Aorta (tissue), 5 donors: ENCODE measurements at regions not wholly inside any gene's neighbourhood (a gene's known extent, or its start where the extent isn't known, plus 50 kb on each side); places are given as distances from the start of the nearest gene placed in this dataset.
"Not testable (repeated sequence)": the region's sequence is repeated elsewhere in the genome, so short reads cannot be mapped to it uniquely, and the experiment has no call there.

Experiments used
- ATAC-seq: fragments of 200-7000 bp; cut with Tn5 transposase; one replicate; pipeline ENCODE4 v1.9.1; 2022; ENCODE audit warnings: moderate library complexity; ENCODE audit not compliant: low FRiP score
- DNase-seq, 2 donors: peaks; one replicate each; pipeline ENCODE4 v3.0.0-alpha.2; 2020
- H3K27ac ChIP-seq, 2 donors: one replicate each; pipeline ENCODE4 v1.5.1; 2013; ENCODE audit warnings: low read length in 2 of 2, mild to moderate bottlenecking in 2 of 2, moderate library complexity in 2 of 2, control low read depth in 1 of 2, inconsistent platforms in 1 of 2, low read depth in 1 of 2
- H3K27me3 ChIP-seq, 2 donors: one replicate each; pipeline ENCODE4 v1.6.1; 2013; ENCODE audit warnings: control low read depth in 1 of 2, low read length in 1 of 2, mild to moderate bottlenecking in 1 of 2, moderate library complexity in 1 of 2; ENCODE audit not compliant: insufficient read depth in 2 of 2, control insufficient read depth in 1 of 2
- H3K36me3 ChIP-seq, 2 donors: one replicate each; pipeline ENCODE4 v1.6.1; 2013; ENCODE audit warnings: control low read depth in 1 of 2, low read length in 1 of 2, mild to moderate bottlenecking in 1 of 2; ENCODE audit not compliant: insufficient read depth in 2 of 2, control insufficient read depth in 1 of 2
- H3K4me1 ChIP-seq, 2 donors: one replicate each; pipeline ENCODE4 v1.6.1; 2013; ENCODE audit warnings: low read length in 2 of 2, control low read depth in 1 of 2, mild to moderate bottlenecking in 1 of 2, moderate library complexity in 1 of 2; ENCODE audit not compliant: insufficient read depth in 2 of 2, control insufficient read depth in 1 of 2
- H3K4me3 ChIP-seq, 2 donors: one replicate each; pipeline ENCODE4 v1.5.1; 2013; ENCODE audit warnings: low read length in 2 of 2, control low read depth in 1 of 2, mild to moderate bottlenecking in 1 of 2
- H3K9me3 ChIP-seq: one replicate; pipeline ENCODE4 v1.6.1; 2013; ENCODE audit warnings: mild to moderate bottlenecking, low read length; ENCODE audit not compliant: control insufficient read depth
- WGBS, 2 donors: extraction: QIAGEN DNeasy Blood & Tissue Kit; methylation state at CpG; one replicate each; pipeline ENCODE4 v1.1.7; 2013; 5-methylcytosine and 5-hydroxymethylcytosine counted together
- intact Hi-C, 2 donors: fragments of 100-400 bp; cut with DNase I; formaldehyde crosslinking; loops; one replicate each; pipeline versions ENCODE4 v1.14.2 to v1.15.0; 2022
- donor health status: healthy with polysubstance abuse.
- donor health status: Bipolar disorder and iron deficiency.
- donor health status: DM: no; HTN: no; CAD: no.
- donor health status: DM: no; HTN: no; CAD: no.
- donor health status: DM: yes; HTN: yes; CAD: no.

DNA sequence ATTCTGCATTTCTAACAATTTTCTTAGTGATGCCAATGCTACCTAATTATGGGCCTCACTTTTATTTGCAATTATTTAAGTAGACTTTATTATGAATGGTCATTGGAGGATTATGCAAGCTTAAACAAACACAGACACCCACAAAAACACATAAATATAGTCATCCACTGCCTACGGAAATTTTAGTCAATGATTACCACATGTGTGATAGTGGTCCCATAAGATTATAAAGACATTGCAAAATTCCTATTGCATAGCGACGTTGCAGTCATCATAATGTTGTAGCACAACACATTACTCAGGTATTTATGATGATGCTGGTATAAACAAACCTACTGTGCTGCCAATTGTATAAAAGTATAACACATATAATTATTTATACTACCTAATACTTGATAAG, 247.8 kb upstream of the ALCAM start:
- DNase-seq (no peak), ATAC-seq (no peak)
- Histone ChIP-seq H3K4me1 (no peaks in the 10 kb centered on the region), H3K27ac (no peak overlapping the region), H3K9me3 (no peaks in the 10 kb centered on the region), H3K36me3 (no peaks in the 10 kb centered on the region), H3K4me3 (no peak overlapping the region), H3K27me3 (no peaks in the 10 kb centered on the region)
- WGBS, 2 donors = 87 to 91% methylated on average over 3 of the region's 3 CpGs
- intact Hi-C loops = no loop called here

DNA sequence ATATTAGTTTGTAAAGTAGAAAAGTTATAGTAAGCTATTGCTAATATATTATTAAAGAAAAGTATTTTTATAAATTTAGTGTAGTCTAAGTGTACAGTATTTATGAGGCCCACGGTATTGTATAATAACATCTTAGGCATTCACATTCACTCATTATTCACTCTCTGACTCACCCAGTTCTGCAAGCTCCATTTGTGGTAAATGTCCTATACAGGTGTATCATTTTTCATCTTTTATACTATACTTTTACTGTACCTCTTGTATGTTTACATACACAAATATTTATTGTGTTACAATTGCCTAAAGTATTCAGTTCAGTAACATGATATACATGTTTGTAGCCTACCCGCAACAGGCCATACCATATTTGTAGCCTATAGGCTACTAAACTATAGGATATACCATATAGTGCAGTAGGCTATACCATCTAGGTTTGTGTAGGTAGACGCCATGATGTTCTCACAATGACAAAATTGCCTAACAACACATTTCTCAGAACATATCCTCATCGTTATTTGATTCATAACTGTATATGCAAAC, 246.8 kb upstream of the ALCAM start:
- no peak overlapping the region for H3K27ac ChIP-seq
- 93 to 94% methylated on average over 4 of the region's 4 CpGs for WGBS, 2 donors
- ATAC-seq (no peak), DNase-seq (no peak)
- no peaks in the 10 kb centered on the region for H3K9me3 ChIP-seq
- no peak overlapping the region for H3K4me3 ChIP-seq
- no peaks in the 10 kb centered on the region for H3K36me3 ChIP-seq
- H3K27me3 ChIP-seq = no peaks in the 10 kb centered on the region
- intact Hi-C loops = no loop called here
- H3K4me1 ChIP-seq = no peaks in the 10 kb centered on the region

GRCh38 chr3:105130911-105131310, 235.8 kb upstream of the ALCAM start:
- Histone ChIP-seq H3K36me3 (no peaks in the 10 kb centered on the region), H3K4me3 (no peak overlapping the region), H3K27me3 (no peaks in the 10 kb centered on the region), H3K9me3 (no peaks in the 10 kb centered on the region), H3K4me1 (no peaks in the 10 kb centered on the region), H3K27ac (no peak overlapping the region)
- DNase-seq (no peak), ATAC-seq (no peak)
- 91% methylated on average over 3 of the region's 3 CpGs for WGBS, 2 donors
- intact Hi-C loops = no loop called here

DNA sequence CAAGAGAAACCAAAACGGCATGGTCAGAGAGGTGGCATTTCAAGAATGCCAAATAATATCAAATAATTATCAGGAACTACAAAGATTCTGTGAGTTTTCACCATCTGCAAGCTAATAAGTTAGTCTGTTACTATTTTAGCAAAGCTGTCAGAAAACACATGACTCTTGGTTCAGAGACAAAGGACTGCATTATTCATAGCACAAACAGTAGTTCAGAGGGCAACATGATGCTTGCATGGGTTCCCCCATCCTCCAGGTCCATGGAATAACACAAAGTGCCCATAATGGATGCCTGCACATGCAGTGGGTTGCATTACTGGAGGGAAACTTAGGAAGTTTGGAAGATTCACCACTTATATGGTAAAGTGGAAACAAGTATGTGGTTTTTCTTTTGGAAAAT, 228.8 kb upstream of the ALCAM start:
- Histone ChIP-seq H3K27ac (no peak overlapping the region), H3K4me3 (no peak overlapping the region), H3K9me3 (no peaks in the 10 kb centered on the region), H3K27me3 (no peaks in the 10 kb centered on the region), H3K36me3 (no peaks in the 10 kb centered on the region), H3K4me1 (no peaks in the 10 kb centered on the region)
- no peak for ATAC-seq
- no peak for DNase-seq
- intact Hi-C loops = no loop called here
- WGBS, 2 donors = 10 to 16% methylated on average over 1 of the region's 1 CpG

GRCh38 chr3:105139881-105140560, 226.7 kb upstream of the ALCAM start:
- Histone ChIP-seq H3K4me3 (no peak overlapping the region), H3K27me3 (no peaks in the 10 kb centered on the region), H3K36me3 (no peaks in the 10 kb centered on the region), H3K9me3 (no peaks in the 10 kb centered on the region), H3K4me1 (no peaks in the 10 kb centered on the region), H3K27ac (no peak overlapping the region)
- no peak for ATAC-seq
- 94 to 95% methylated on average over 7 of the region's 7 CpGs for WGBS, 2 donors
- no peak for DNase-seq
- intact Hi-C loops = no loop called here

GRCh38 chr3:105140899-105141367, 225.8 kb upstream of the ALCAM start:
- H3K4me1 ChIP-seq = no peaks in the 10 kb centered on the region
- intact Hi-C loops = no loop called here
- WGBS, 2 donors = 68% methylated on average over 2 of the region's 2 CpGs
- H3K4me3 ChIP-seq = no peak overlapping the region
- ATAC-seq = no peak
- H3K27me3 ChIP-seq = no peaks in the 10 kb centered on the region
- H3K36me3 ChIP-seq = no peaks in the 10 kb centered on the region
- H3K9me3 ChIP-seq = no peaks in the 10 kb centered on the region
- no peak overlapping the region for H3K27ac ChIP-seq
- DNase-seq = no peak

DNA sequence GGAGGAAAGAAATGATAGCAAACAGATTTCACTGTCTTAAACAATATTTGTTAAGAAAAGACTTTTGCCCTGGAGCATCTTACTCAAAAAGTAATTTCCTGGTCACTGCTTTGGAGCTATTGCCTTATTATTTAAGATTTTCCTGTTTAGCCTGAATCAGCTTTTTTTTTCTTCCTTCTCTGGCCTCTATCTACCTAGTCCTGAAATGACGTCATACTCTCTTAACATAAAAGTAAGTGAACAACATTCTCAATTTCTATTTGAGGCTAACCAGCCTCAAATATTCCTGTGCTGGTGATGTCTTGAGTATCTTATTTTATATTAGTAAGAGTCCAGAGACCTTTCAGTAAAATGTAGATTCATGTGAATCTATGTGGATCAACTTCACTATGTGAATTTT, 221.9 kb upstream of the ALCAM start:
- Histone ChIP-seq H3K9me3 (no peaks in the 10 kb centered on the region), H3K4me3 (no peak overlapping the region), H3K4me1 (no peaks in the 10 kb centered on the region), H3K27ac (no peak overlapping the region), H3K27me3 (no peaks in the 10 kb centered on the region), H3K36me3 (no peaks in the 10 kb centered on the region)
- intact Hi-C loops = no loop called here
- DNase-seq = no peak
- 61 to 69% methylated on average over 1 of the region's 1 CpG for WGBS, 2 donors
- ATAC-seq = no peak

DNA sequence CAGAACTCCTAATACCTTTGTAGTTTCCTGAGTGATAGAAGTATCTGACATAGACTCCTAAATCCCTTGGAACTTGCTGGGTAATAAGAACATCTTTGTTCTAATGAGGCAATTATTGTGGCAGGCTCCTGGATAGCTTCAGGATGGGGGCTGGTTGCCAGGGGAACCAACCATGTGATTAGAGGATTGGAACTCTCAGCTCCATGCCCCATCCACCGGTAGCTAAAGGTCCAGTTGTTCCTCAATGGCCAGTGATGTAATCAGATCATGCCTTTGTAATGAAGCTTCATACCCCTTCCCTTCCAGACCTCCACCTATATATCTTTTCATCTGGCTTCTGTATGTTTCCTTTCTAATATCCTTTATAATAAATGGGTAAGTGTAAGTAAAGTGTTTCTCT, 221.2 kb upstream of the ALCAM start:
- H3K9me3 ChIP-seq = no peaks in the 10 kb centered on the region
- no peaks in the 10 kb centered on the region for H3K4me1 ChIP-seq
- H3K4me3 ChIP-seq = no peak overlapping the region
- DNase-seq (no peak), ATAC-seq (no peak)
- no peaks in the 10 kb centered on the region for H3K27me3 ChIP-seq
- no peaks in the 10 kb centered on the region for H3K36me3 ChIP-seq
- intact Hi-C loops = no loop called here
- H3K27ac ChIP-seq = no peak overlapping the region
- 65 to 85% methylated on average over 1 of the region's 1 CpG for WGBS, 2 donors

DNA sequence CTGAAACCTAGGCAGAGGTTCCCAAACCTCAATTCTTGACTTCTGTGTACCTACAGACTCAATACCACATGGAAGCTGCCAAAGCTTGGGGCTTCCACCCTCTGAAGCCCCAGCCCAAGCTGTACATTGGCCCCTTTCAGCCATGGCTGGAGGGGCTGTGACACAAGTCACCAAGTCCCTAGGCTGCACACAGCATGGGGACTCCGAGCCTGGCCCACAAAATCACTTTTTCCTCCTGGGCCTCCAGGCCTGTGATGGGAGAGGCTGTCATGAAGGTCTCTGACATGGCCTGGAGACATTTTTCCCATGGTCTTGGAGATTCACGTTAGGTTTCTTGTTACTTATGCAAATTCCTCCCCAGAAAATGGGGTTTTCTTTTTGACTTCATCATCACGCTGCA, 217.5 kb upstream of the ALCAM start:
- intact Hi-C loops, ATAC-seq: not testable (repeated sequence)

More for the DNA sequence above, 217.5 kb upstream of the ALCAM start:
- not testable (repeated sequence) for H3K9me3 ChIP-seq, DNase-seq, H3K4me3 ChIP-seq, H3K27ac ChIP-seq, H3K4me1 ChIP-seq, H3K27me3 ChIP-seq, H3K36me3 ChIP-seq
- 93 to 94% methylated on average over 3 of the region's 3 CpGs for WGBS, 2 donors
